Prostate gland (tissue), 2 donors: ENCODE measurements at regions not wholly inside any gene's neighbourhood (a gene's known extent, or its start where the extent isn't known, plus 50 kb on each side); places are given as distances from the start of the nearest gene placed in this dataset.

ENCODE experiments used
- POLR2A ChIP-seq: fragments of 450-650 bp; IDR thresholded peaks from one replicate; pipeline ENCODE4 v1.6.1; 2016; ENCODE audit warnings: antibody characterized with exemption, mild to moderate bottlenecking
- POLR2AphosphoS5 ChIP-seq: sonication (generic); formaldehyde crosslinking; IDR thresholded peaks from one replicate; pipeline ENCODE4 v1.6.1; 2017; ENCODE audit warnings: antibody characterized with exemption
- TF ChIP-seq, protein P1 (sequence below), 4 experiments: fragments of 200-600 bp in 2 of 4; fragments of 450-650 bp in 2 of 4; sonication (generic) in 2 of 4; IDR thresholded peaks; 1 replicate in 3 of 4; 2 replicates in 1 of 4; pipeline ENCODE4 v1.5.1; 2016 to 2019; ENCODE audit warnings: antibody characterized with exemption in 4 of 4, mild to moderate bottlenecking in 2 of 4, moderate library complexity in 2 of 4

DNA sequence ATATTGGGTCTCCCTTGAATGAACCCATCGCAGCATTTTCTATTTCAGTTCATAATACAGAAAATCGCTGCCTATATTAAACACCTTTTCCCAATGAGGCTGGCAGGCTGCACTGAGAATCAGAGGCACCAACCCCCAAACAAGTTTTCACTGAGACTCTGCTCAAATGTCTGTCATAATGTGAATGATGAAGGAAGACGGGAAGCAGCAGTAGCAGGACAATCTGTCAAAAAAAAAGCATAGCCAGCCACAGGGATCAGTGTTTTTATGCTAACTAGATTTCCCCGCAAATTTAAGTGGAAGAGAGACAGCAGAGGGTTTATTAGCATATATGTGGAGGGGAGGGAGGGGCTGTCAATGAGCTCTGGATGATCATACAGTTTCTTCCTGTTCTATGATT lies 162.7 kb upstream of the PDE4D start:
- TF ChIP-seq, protein P1, sequence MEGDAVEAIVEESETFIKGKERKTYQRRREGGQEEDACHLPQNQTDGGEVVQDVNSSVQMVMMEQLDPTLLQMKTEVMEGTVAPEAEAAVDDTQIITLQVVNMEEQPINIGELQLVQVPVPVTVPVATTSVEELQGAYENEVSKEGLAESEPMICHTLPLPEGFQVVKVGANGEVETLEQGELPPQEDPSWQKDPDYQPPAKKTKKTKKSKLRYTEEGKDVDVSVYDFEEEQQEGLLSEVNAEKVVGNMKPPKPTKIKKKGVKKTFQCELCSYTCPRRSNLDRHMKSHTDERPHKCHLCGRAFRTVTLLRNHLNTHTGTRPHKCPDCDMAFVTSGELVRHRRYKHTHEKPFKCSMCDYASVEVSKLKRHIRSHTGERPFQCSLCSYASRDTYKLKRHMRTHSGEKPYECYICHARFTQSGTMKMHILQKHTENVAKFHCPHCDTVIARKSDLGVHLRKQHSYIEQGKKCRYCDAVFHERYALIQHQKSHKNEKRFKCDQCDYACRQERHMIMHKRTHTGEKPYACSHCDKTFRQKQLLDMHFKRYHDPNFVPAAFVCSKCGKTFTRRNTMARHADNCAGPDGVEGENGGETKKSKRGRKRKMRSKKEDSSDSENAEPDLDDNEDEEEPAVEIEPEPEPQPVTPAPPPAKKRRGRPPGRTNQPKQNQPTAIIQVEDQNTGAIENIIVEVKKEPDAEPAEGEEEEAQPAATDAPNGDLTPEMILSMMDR (IDR thresholded peaks at IDR 0.05), result no peak
- TF ChIP-seq POLR2A (no peak), POLR2AphosphoS5 (no peak)
